HEK293 (cell line): ENCODE measurements at regions not wholly inside any gene's neighbourhood (a gene's known extent, or its start where the extent isn't known, plus 50 kb on each side); places are given as distances from the start of the nearest gene placed in this dataset.

Experiments
- CTCF ChIA-PET: fragments of 350-600 bp; formaldehyde crosslinking; extraction: SDS; loops from one replicate; lab custom pipeline; 2021; ENCODE audit warnings: antibody characterized with exemption; lab: Yijun Ruan, JAX
- POLR2A ChIA-PET: fragments of 300-600 bp; formaldehyde crosslinking; extraction: SDS; loops from one replicate; lab custom pipeline; 2020; ENCODE audit warnings: antibody characterized with exemption, inconsistent platforms; lab: Yijun Ruan, JAX
- H3K27ac ChIP-seq: fragments of 200-500 bp; sonication (Bioruptor generic); 2 replicates; pipeline ENCODE4 v1.5.1; 2014; ENCODE audit warnings: low read depth, low read length, control low read depth, inconsistent platforms; ENCODE audit errors: extremely low read depth
- H3K36me3 ChIP-seq, 2 experiments: fragments of 200-500 bp in 1 of 2; sonication (Bioruptor generic) in 1 of 2; 1 replicate in 1 of 2; 2 replicates in 1 of 2; pipeline ENCODE4 v1.5.1; 2014 to 2017; ENCODE audit warnings: inconsistent platforms in 2 of 2, low read length in 2 of 2; ENCODE audit not compliant: control insufficient read depth in 2 of 2, insufficient read depth in 1 of 2
- H3K4me1 ChIP-seq: fragments of 200-500 bp; sonication (Bioruptor generic); 2 replicates; pipeline ENCODE4 v1.5.1; 2014; ENCODE audit warnings: mild to moderate bottlenecking, low read length, inconsistent platforms; ENCODE audit not compliant: control insufficient read depth, insufficient read depth
- H3K4me3 ChIP-seq: 2 replicates; pipeline ENCODE4 v1.5.1; 2011; ENCODE audit warnings: low read depth, mild to moderate bottlenecking, control low read depth, low read length, moderate library complexity
- H3K9me3 ChIP-seq: fragments of 200-500 bp; sonication (Bioruptor generic); 2 replicates; pipeline ENCODE4 v1.5.1; 2014; ENCODE audit warnings: low read depth, low read length, inconsistent platforms; ENCODE audit not compliant: control insufficient read depth, insufficient read depth
- HOXD13 ChIP-seq: sonication (generic); formaldehyde crosslinking; IDR thresholded peaks from 2 replicates; pipeline ENCODE4 v1.8.0; 2022; ENCODE audit warnings: missing genetic modification reagents, borderline replicate concordance
- IKZF3 ChIP-seq: fragments of 450-650 bp; IDR thresholded peaks from 2 replicates; pipeline ENCODE4 v1.5.0; 2018; ENCODE audit warnings: missing biosample characterization, mild to moderate bottlenecking, missing genetic modification characterization, moderate library complexity
- ZBTB1 ChIP-seq: fragments of 450-650 bp; formaldehyde crosslinking; IDR thresholded peaks from 2 replicates; pipeline ENCODE4 v1.5.1; 2016; ENCODE audit warnings: missing biosample characterization, missing genetic modification characterization
- ZBTB8A ChIP-seq: fragments of 450-650 bp; formaldehyde crosslinking; IDR thresholded peaks from 2 replicates; pipeline ENCODE4 v1.5.1; 2016; ENCODE audit warnings: missing biosample characterization, missing genetic modification characterization
- ZFP69B ChIP-seq: fragments of 450-650 bp; formaldehyde crosslinking; IDR thresholded peaks from 2 replicates; pipeline ENCODE4 v1.5.1; 2016; ENCODE audit warnings: missing biosample characterization, missing genetic modification characterization
- ZNF121 ChIP-seq: fragments of 450-650 bp; formaldehyde crosslinking; IDR thresholded peaks from 2 replicates; pipeline ENCODE4 v1.5.1; 2016; ENCODE audit warnings: missing biosample characterization, missing genetic modification characterization
- ZNF148 ChIP-seq: fragments of 450-650 bp; formaldehyde crosslinking; IDR thresholded peaks from 2 replicates; pipeline ENCODE4 v1.5.0; 2017; ENCODE audit warnings: missing biosample characterization, missing genetic modification characterization, borderline replicate concordance
- ZNF157 ChIP-seq: fragments of 450-650 bp; formaldehyde crosslinking; IDR thresholded peaks from 2 replicates; pipeline ENCODE4 v1.5.1; 2016; ENCODE audit warnings: missing biosample characterization, missing genetic modification characterization
- ZNF174 ChIP-seq: fragments of 450-650 bp; formaldehyde crosslinking; IDR thresholded peaks from 2 replicates; pipeline ENCODE4 v1.5.0; 2017; ENCODE audit warnings: missing biosample characterization, mild to moderate bottlenecking, missing genetic modification characterization
- ZNF37A ChIP-seq: fragments of 450-650 bp; IDR thresholded peaks from 2 replicates; pipeline ENCODE4 v1.5.1; 2018; ENCODE audit warnings: missing biosample characterization, missing genetic modification characterization
- ZNF391 ChIP-seq: fragments of 450-650 bp; formaldehyde crosslinking; IDR thresholded peaks from 2 replicates; pipeline ENCODE4 v1.5.1; 2016; ENCODE audit warnings: low read depth, missing biosample characterization, missing genetic modification characterization, borderline replicate concordance
- ZNF423 ChIP-seq: fragments of 450-650 bp; formaldehyde crosslinking; IDR thresholded peaks from 2 replicates; pipeline ENCODE4 v1.5.1; 2016; ENCODE audit warnings: missing biosample characterization, missing genetic modification characterization
- ZNF426 ChIP-seq: fragments of 450-650 bp; formaldehyde crosslinking; IDR thresholded peaks from 2 replicates; pipeline ENCODE4 v1.5.1; 2017; ENCODE audit warnings: missing biosample characterization, missing genetic modification characterization, mild to moderate bottlenecking, inconsistent platforms, moderate library complexity
- ZNF473 ChIP-seq: fragments of 450-650 bp; formaldehyde crosslinking; IDR thresholded peaks from 2 replicates; pipeline ENCODE4 v1.5.1; 2017; ENCODE audit warnings: missing biosample characterization, missing genetic modification characterization
- ZNF560 ChIP-seq: fragments of 450-650 bp; formaldehyde crosslinking; IDR thresholded peaks from 2 replicates; pipeline ENCODE4 v1.5.1; 2017; ENCODE audit warnings: missing biosample characterization, missing genetic modification characterization, borderline replicate concordance
- ZNF624 ChIP-seq: fragments of 450-650 bp; formaldehyde crosslinking; IDR thresholded peaks from 2 replicates; pipeline ENCODE4 v1.5.1; 2017; ENCODE audit warnings: missing biosample characterization, missing genetic modification characterization
- ZNF645 ChIP-seq: fragments of 450-650 bp; formaldehyde crosslinking; IDR thresholded peaks from 2 replicates; pipeline ENCODE4; 2016; ENCODE audit warnings: missing biosample characterization, missing genetic modification characterization
- ZNF654 ChIP-seq: fragments of 450-650 bp; formaldehyde crosslinking; IDR thresholded peaks from 2 replicates; pipeline ENCODE4 v1.5.1; 2016; ENCODE audit warnings: low read depth, missing biosample characterization, missing genetic modification characterization
- ZNF658 ChIP-seq: fragments of 450-650 bp; formaldehyde crosslinking; IDR thresholded peaks from 2 replicates; pipeline ENCODE4; 2016; ENCODE audit warnings: missing biosample characterization, missing genetic modification characterization
- ZNF664 ChIP-seq: fragments of 450-650 bp; formaldehyde crosslinking; IDR thresholded peaks from 2 replicates; pipeline ENCODE4 v1.5.1; 2016; ENCODE audit warnings: missing biosample characterization, missing genetic modification characterization
- TF ChIP-seq, protein P1 (sequence below): fragments of 450-650 bp; formaldehyde crosslinking; IDR thresholded peaks from 2 replicates; pipeline ENCODE4 v1.5.1; 2016; ENCODE audit warnings: missing biosample characterization, missing genetic modification characterization, borderline replicate concordance
- TF ChIP-seq, protein P2 (sequence below): fragments of 450-650 bp; formaldehyde crosslinking; IDR thresholded peaks from 2 replicates; pipeline ENCODE4 v1.5.1; 2016; ENCODE audit warnings: missing biosample characterization, missing genetic modification characterization

- POLR2A ChIA-PET = no interaction called here
- TF ChIP-seq ZFP69B (tag by site-specific recombination) (no peak), ZNF391 (tag by site-specific recombination) (no peak), ZBTB1 (tag by site-specific recombination) (no peak), ZNF560 (tag by site-specific recombination) (no peak), ZNF473 (tag by site-specific recombination) (no peak), HOXD13 (CRISPR knock-in tag) (peak; percentile 88), ZNF654 (tag by site-specific recombination) (no peak)
- TF ChIP-seq, protein P1, sequence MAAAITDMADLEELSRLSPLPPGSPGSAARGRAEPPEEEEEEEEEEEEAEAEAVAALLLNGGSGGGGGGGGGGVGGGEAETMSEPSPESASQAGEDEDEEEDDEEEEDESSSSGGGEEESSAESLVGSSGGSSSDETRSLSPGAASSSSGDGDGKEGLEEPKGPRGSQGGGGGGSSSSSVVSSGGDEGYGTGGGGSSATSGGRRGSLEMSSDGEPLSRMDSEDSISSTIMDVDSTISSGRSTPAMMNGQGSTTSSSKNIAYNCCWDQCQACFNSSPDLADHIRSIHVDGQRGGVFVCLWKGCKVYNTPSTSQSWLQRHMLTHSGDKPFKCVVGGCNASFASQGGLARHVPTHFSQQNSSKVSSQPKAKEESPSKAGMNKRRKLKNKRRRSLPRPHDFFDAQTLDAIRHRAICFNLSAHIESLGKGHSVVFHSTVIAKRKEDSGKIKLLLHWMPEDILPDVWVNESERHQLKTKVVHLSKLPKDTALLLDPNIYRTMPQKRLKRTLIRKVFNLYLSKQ (tag by site-specific recombination) = no peak
- TF ChIP-seq, all 188 proteins: peak for 1
Observed at GRCh38 chr10:130935128-130935439, 376.4 kb downstream of the TCERG1L start.

DNA sequence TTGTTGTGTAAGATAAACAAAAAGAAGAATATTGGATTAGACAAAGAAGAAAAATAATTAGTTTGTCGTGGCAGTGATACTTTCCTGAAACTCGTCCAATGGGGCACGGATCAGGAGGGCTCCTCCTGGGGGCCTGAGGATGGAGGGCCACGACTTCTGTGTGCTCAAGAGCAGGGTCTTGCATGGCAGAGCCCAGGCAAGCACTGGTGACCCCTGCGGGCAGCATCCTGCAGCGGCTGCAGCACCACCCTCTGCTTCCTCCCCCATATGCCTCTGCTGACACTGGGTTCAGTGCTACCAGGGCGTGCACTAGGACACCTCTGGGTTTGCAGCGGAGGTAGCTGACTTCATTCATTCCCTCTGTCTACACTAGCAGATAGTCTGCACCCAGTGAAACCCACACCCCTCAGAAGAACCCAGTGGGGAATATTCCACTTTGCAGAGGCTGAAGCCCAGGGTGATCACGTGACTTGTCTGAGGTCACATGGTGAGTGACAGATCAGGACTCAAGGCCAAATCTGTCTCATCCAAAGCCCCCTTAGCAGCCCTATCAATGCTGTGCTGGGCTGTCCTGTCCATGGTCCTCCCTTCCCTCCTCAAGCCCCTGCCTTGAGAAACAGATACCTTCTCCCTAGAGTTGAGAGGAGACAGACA, 375.5 kb downstream of the TCERG1L start:
- H3K27ac ChIP-seq = no peak overlapping the region
- H3K4me3 ChIP-seq = no peak overlapping the region
- no peaks in the 10 kb centered on the region for H3K36me3 ChIP-seq
- no peaks in the 10 kb centered on the region for H3K9me3 ChIP-seq
- H3K4me1 ChIP-seq = no peaks in the 10 kb centered on the region
- TF ChIP-seq ZNF148 = no peak
- TF ChIP-seq IKZF3 (tag by site-specific recombination) = no peak
- TF ChIP-seq ZNF157 = no peak
- no peak for TF ChIP-seq ZNF658 (tag by site-specific recombination)
- no peak for TF ChIP-seq ZNF624
- no peak for TF ChIP-seq ZNF664 (tag by site-specific recombination)
- TF ChIP-seq, protein P2, sequence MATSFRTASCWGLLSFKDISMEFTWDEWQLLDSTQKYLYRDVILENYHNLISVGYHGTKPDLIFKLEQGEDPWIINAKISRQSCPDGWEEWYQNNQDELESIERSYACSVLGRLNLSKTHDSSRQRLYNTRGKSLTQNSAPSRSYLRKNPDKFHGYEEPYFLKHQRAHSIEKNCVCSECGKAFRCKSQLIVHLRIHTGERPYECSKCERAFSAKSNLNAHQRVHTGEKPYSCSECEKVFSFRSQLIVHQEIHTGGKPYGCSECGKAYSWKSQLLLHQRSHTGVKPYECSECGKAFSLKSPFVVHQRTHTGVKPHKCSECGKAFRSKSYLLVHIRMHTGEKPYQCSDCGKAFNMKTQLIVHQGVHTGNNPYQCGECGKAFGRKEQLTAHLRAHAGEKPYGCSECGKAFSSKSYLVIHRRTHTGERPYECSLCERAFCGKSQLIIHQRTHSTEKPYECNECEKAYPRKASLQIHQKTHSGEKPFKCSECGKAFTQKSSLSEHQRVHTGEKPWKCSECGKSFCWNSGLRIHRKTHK = no peak
- no peak for TF ChIP-seq ZNF37A (tag by site-specific recombination)
- TF ChIP-seq, protein P1 (tag by site-specific recombination) = no peak
- TF ChIP-seq ZNF423 (tag by site-specific recombination) = no peak
- TF ChIP-seq ZNF174 (tag by site-specific recombination) = no peak
- TF ChIP-seq ZNF426 (tag by site-specific recombination) = no peak
- TF ChIP-seq ZBTB8A (tag by site-specific recombination) = no peak
- no peak for TF ChIP-seq ZNF645 (tag by site-specific recombination)
- TF ChIP-seq ZNF121 (tag by site-specific recombination) = no peak
- POLR2A ChIA-PET = no interaction called here
- CTCF ChIA-PET = no interaction called here

More at GRCh38 chr10:130935128-130935439, 376.4 kb downstream of the TCERG1L start:
- Histone ChIP-seq H3K4me3 (no peak overlapping the region), H3K36me3 (no peaks in the 10 kb centered on the region), H3K27ac (no peak overlapping the region), H3K4me1 (no peaks in the 10 kb centered on the region), H3K9me3 (no peaks in the 10 kb centered on the region)
- CTCF ChIA-PET = no interaction called here
